Esophagus (tissue), 2 donors: ENCODE measurements at regions not wholly inside any gene's neighbourhood (a gene's known extent, or its start where the extent isn't known, plus 50 kb on each side); places are given as distances from the start of the nearest gene placed in this dataset.

ENCODE experiments used
- H3K27ac ChIP-seq, 2 donors: one replicate each; pipeline ENCODE4 v1.5.1; 2013; ENCODE audit warnings: low read depth in 2 of 2, mild to moderate bottlenecking in 2 of 2, inconsistent platforms in 1 of 2, low read length in 1 of 2, moderate library complexity in 1 of 2
- H3K27me3 ChIP-seq, 2 donors: one replicate each; pipeline ENCODE4 v1.6.1; 2013; ENCODE audit warnings: low read length in 2 of 2, control low read depth in 1 of 2, mild to moderate bottlenecking in 1 of 2; ENCODE audit not compliant: insufficient read depth in 2 of 2, control insufficient read depth in 1 of 2
- H3K36me3 ChIP-seq, 2 donors: one replicate each; pipeline ENCODE4 v1.6.1; 2013; ENCODE audit warnings: low read length in 1 of 2; ENCODE audit not compliant: control insufficient read depth in 2 of 2, insufficient read depth in 2 of 2
- H3K4me1 ChIP-seq, 2 donors: one replicate each; pipeline ENCODE4 v1.6.1; 2013; ENCODE audit warnings: low read length in 1 of 2; ENCODE audit not compliant: control insufficient read depth in 2 of 2, insufficient read depth in 2 of 2
- H3K4me3 ChIP-seq, 2 donors: one replicate each; pipeline ENCODE4 v1.5.1; 2013; ENCODE audit warnings: low read length in 2 of 2, mild to moderate bottlenecking in 2 of 2, low read depth in 1 of 2, moderate library complexity in 1 of 2
- H3K9me3 ChIP-seq, 2 donors: one replicate each; pipeline ENCODE4 v1.6.1; 2013; ENCODE audit warnings: mild to moderate bottlenecking in 2 of 2, low read depth in 1 of 2, low read length in 1 of 2, moderate library complexity in 1 of 2; ENCODE audit not compliant: control insufficient read depth in 2 of 2, insufficient read depth in 1 of 2
- WGBS, 2 donors: extraction: QIAGEN DNeasy Blood & Tissue Kit; methylation state at CpG; one replicate each; pipeline ENCODE4 v1.1.7; 2013; 5-methylcytosine and 5-hydroxymethylcytosine counted together
- donor health status: healthy with polysubstance abuse.
- donor health status: Bipolar disorder and iron deficiency.

GRCh38 chr15:99474909-99475753 lies 90.7 kb upstream of the MEF2A start:
- H3K4me3 ChIP-seq: no peak overlapping the region
- 74 to 83% methylated on average over 25 of the region's 25 CpGs for WGBS, 2 donors
- no peaks in the 10 kb centered on the region for H3K9me3 ChIP-seq
- peak overlapping the region; percentile 82 to 90 for H3K27ac ChIP-seq
- no peaks in the 10 kb centered on the region for H3K36me3 ChIP-seq
- H3K27me3 ChIP-seq: no peaks in the 10 kb centered on the region
- peaks cover 7 to 11% of the 10 kb centered on the region in 2 donors for H3K4me1 ChIP-seq

DNA sequence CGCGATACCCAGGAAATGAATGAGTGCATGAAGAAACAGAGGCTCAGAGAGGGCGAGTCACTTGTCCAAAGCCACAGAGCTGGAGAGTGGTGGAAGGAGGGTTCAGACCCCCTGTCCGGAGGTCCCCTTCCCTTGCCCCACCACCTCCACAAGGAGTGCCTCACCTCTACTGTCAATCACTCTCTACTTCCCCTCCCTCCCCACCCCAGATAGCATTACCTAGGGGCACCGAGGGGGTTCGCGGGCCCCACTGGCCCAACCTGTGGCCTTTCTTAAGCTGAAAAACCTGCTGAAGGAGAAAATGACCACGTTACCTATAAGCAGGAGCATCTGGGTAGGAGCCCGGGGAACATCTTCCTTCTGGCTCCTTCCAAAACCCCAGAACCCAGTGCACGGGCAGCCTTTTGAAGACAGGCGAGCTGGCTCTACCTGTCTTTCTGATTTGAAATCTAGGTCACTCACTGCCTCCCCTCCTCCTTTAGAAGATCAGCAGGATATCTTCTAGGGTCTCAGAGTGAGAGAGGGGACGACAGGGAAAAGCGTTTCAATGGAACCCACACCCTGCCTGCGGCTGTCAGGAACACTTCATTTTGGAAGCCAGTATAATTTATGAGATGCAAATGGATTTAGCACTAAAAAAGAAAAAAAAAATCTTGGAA lies 89.9 kb upstream of the MEF2A start:
- Histone ChIP-seq H3K27ac (peak overlapping the region; percentile 82 to 90), H3K27me3 (no peaks in the 10 kb centered on the region), H3K4me3 (no peak overlapping the region), H3K9me3 (no peaks in the 10 kb centered on the region), H3K36me3 (no peaks in the 10 kb centered on the region), H3K4me1 (peaks cover 7 to 11% of the 10 kb centered on the region in 2 donors)
- 52 to 60% methylated on average over 14 of the region's 14 CpGs for WGBS, 2 donors

DNA sequence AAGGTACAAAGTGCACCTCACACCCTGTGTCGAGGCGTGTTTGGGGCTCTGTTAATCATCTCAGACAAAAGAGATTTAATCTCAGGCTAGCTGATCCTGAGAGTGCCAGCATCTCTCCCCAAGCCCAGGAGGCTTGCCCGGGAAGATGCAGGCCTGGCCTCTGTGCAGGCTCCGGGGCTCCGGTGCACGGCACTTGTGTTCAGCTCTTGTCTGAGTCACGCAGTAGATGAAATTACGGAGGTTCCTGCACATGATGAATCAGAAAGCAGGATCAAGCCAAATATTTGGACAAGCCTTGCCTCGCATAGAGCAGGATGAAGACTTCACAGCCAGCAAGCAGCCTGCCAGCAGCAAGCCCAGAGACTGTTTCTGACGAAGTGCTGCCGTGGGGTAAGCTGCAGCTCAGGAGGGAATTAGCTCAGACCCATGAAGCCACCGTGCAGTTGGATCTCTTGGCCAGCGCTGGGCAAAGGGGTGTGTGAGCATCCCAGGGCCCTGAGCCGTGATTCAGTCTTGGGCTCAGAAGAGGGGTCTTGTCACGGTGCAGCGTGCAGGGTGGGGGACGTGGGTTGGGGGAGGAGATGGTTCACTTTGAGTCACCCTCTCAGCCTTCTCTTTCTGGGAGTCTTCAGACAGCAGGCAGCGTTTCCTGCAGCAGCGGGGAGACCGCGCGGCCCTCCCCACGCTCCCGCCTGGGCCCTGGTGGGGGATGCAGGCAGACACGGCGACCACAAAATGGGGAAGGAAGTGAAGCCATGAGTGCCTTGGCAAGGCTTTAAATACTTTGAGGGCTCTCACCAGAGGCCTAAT lies 89.2 kb upstream of the MEF2A start:
- peak overlapping the region; percentile 82 to 90 for H3K27ac ChIP-seq
- no peaks in the 10 kb centered on the region for H3K9me3 ChIP-seq
- peaks cover 7 to 11% of the 10 kb centered on the region in 2 donors for H3K4me1 ChIP-seq
- no peaks in the 10 kb centered on the region for H3K36me3 ChIP-seq
- no peaks in the 10 kb centered on the region for H3K27me3 ChIP-seq
- WGBS, 2 donors: 22 to 34% methylated on average over 26 of the region's 26 CpGs
- H3K4me3 ChIP-seq: no peak overlapping the region

DNA sequence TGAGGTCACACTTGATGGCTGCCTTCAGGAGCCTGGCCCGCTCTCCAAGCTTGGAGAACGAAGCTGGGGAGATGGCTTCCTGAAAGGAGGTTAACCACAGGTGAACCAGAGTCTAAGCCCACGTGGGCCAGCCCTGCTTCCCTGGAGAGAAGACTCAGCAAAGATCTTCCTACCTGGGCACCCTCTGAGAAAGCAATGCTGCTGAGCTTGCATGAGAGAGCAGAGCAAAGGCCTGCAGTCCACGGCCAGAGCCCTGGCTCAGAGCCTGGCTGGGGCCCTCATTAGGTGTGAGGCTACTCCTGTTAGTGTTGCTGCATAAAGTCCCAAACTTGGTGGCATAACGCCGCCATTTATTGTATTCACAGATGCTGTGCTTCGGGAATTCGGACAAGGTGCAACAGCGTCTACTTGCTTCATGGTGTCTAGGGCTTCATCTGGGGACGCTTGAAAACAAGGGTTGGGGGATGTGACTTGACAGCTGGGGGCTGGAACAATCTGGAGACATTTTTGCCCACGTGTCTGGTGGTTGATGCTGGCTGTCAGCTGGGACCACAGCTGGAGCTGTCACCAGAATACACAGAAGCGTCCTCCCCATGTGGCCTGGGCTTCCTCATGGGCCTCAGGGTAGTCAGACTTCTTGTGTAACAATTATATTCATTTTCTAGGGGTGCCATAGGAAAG lies 87.9 kb upstream of the MEF2A start:
- Histone ChIP-seq H3K4me1 (peaks cover 5 to 11% of the 10 kb centered on the region in 2 donors), H3K27me3 (no peaks in the 10 kb centered on the region), H3K36me3 (no peaks in the 10 kb centered on the region), H3K27ac (peak overlapping the region; percentile 12 to 50), H3K4me3 (no peak overlapping the region), H3K9me3 (no peaks in the 10 kb centered on the region)
- WGBS, 2 donors: 91 to 92% methylated on average over 12 of the region's 12 CpGs

DNA sequence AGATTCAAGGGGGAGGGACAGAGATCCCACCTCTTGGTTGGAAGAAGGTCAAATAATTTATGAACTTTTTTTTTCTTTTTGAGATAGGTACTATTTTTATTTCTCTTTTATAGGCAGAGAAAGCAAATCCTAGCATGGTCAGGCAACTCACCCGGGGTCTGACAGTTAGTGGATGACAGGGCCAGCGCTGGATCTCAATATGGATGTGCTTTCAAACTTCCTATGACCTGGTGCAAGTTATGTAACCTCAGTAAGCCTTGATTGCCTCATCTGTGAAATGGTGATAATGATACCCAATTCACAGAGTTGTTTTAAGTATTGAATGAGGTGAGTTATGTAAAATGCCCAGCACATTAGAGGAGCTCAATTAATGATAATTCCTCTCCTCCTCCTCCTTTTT lies 86.8 kb upstream of the MEF2A start:
- Histone ChIP-seq H3K36me3 (no peaks in the 10 kb centered on the region), H3K9me3 (no peaks in the 10 kb centered on the region), H3K27me3 (no peaks in the 10 kb centered on the region), H3K4me3 (no peak overlapping the region), H3K4me1 (peaks cover 5 to 11% of the 10 kb centered on the region in 2 donors), H3K27ac (no peak overlapping the region)
- 93 to 95% methylated on average over 2 of the region's 2 CpGs for WGBS, 2 donors

DNA sequence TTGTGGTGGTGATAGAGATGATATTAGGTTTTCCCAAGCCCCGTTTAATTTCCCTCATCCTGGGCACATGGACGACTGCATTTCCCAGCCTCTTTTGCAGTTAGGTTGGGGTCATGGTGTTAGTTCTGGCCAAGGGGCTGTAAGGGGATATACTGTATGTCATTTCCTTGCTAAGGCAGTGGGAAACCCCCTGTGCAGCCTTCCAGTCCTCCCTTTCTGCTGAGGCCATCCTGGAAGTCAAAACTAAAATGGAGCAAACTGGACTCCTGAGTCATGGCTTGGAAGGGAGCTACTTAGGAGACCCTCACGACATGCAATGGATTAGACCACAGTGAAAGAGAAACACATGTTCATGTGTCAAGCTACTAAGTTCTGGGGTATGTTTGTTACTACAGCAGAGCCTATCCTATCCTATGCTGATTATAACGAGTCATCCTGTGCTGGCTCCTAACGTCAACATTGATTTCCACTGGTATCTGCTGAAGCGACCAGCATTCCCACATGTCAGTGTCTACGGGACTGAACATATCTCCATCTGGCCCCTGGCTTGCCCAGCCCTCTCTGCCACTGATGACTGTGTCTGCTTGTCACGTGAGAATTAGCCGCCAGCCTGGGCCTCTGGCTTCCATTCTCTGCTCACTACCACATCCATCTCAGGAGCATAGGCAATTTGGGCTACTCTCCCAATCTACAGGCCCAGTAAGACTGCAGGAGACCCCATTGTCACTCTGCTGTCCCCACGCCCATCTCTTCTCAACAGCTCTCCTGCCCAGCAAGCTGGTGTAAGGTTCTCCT lies 85.6 kb upstream of the MEF2A start:
- Histone ChIP-seq H3K4me1 (peaks cover 2 to 7% of the 10 kb centered on the region in 2 donors), H3K4me3 (no peak overlapping the region), H3K9me3 (no peaks in the 10 kb centered on the region), H3K27ac (no peak overlapping the region), H3K36me3 (no peaks in the 10 kb centered on the region), H3K27me3 (no peaks in the 10 kb centered on the region)
- 90 to 91% methylated on average over 10 of the region's 10 CpGs for WGBS, 2 donors

GRCh38 chr15:99481113-99481950 lies 84.5 kb upstream of the MEF2A start:
- Histone ChIP-seq H3K4me3 (no peak overlapping the region), H3K27ac (no peak overlapping the region), H3K27me3 (no peaks in the 10 kb centered on the region), H3K4me1 (peaks cover 0 to 10% of the 10 kb centered on the region in 2 donors), H3K9me3 (no peaks in the 10 kb centered on the region), H3K36me3 (no peaks in the 10 kb centered on the region)
- WGBS, 2 donors: 80 to 81% methylated on average over 8 of the region's 8 CpGs

DNA sequence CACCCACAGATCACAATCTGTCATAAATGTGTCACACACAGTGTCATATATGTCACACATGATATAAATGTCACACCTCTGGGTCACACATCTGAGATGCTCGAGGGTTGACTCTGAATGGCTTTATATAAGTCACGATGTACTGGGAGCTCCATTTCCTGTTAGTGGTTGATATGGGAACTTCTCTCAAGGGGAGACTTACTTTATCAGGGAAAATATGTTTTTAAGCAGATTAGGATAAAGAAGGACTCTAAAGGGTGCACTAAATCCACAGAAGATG lies 83.9 kb upstream of the MEF2A start:
- no peaks in the 10 kb centered on the region for H3K9me3 ChIP-seq
- H3K4me1 ChIP-seq: peaks cover 0 to 10% of the 10 kb centered on the region in 2 donors
- no peak overlapping the region for H3K4me3 ChIP-seq
- H3K36me3 ChIP-seq: no peaks in the 10 kb centered on the region
- no peak overlapping the region for H3K27ac ChIP-seq
- H3K27me3 ChIP-seq: no peaks in the 10 kb centered on the region
- 83 to 89% methylated on average over 2 of the region's 2 CpGs for WGBS, 2 donors
